Epidermal melanocyte (primary cell): ENCODE measurements at regions not wholly inside any gene's neighbourhood (a gene's known extent, or its start where the extent isn't known, plus 50 kb on each side); places are given as distances from the start of the nearest gene placed in this dataset.
"Not testable (repeated sequence)": the region's sequence is repeated elsewhere in the genome, so short reads cannot be mapped to it uniquely, and the experiment has no call there.

Experiments
- DNase-seq: peaks from one replicate; pipeline ENCODE4 v3.0.0; 2011; ENCODE audit warnings: low spot score; ENCODE audit not compliant: insufficient read length

DNA sequence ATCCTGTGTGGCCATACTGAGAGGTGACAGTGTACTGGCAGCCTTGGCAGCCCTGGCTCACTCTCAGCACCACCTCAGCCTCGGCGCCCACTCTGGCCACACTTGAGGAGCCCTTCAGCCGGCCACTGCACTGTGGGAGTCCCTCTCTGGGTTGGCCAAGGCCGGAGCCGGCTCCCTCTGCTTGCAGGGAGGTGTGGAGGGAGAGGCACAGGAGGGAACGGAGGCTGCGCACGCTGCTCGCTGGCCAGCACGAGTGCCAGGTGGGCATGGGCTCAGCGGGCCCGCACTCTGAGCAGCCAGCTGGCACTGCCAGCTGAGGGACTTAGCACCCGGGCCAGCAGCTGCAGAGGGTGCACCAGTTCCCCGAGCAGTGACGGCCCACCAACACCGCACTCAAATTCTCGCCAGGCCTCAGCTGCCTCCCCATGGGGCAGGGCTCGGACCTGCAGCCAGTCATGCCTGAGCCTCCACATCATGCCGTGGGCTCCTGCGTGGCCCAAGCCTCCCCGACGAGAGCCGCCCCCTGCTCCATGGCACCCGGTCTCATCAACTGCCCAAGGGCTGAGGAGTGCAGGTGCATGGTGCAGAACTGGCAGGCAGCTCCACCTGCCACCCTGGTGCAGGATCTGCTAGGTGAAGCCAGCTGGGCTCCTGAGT, 184.4 kb upstream of the TOX3 start:
- DNase-seq = no peak

DNA sequence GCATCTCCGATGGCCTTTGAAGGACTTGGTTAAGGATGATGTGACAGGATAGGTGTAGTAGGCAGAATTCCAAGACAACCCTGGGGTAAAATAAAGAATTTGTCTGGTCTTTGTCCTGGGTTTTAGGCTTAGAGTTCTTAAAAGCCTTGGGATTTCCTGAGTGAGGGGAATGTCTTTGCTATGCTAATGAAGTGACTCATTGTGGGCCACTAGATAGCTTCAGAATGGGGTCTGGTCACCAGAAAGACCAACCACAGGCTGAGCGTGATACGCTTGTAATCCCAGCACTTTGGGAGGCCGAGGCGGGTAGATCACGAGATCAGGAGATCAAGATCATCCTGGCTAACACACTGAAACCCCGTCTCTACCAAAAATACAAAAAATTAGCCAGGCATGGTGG, 182.8 kb upstream of the TOX3 start:
- DNase-seq = no peak

DNA sequence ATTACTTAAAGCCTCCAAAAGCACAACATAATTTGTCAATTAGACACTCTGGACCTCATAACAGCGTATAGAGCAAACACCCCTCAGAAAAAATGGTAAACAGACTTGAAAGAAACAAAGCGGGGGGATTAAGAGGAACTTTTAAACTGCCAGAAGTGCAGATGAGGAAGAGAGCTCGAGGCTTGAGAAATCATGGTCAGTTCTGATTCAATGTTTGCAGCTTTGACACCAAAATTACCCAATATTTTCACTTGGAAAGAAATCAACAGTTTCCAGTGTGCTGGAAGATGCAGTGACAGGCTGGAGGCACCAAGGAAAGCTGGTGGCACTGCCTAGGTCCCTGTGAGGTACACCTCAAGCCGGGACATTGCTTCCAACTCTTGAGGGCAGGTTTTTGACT, 180.9 kb upstream of the TOX3 start:
- no peak for DNase-seq

DNA sequence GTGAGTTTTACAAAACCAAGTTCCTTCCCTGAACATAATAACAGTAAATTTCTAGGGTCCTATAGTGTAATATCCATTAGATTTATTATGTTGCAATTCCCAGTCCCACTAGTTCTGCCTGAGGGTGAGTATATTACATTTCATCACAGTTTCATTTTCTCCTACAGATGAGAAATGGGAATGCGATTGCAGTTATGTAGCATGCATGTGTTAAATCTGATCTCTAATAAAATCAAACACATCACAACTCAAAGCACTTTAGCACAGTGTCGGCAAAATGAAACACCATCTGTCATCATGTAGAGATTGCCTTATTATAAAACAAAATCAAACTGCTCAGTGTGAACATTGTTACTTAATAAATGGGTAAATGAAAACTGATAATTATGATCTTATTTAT, 180.5 kb upstream of the TOX3 start:
- DNase-seq = no peak

DNA sequence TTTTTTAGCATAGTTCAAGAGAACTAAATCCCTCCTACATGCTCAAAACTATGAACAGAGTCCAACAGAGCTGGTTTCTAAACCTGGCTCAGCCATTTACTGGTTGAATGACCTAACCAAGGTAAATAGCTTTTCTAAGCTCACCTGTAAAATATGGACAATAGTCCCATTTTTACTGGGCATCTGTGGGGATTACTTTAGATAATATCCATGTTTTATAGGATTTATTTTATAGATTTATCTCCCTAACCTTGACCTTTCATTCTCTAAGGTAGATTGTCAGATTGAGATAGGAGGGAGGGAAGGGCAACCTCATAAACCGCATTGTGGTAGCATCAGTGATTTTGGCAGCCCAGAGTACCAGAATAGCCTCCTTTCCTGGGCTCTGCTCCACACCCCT, 178.5 kb upstream of the TOX3 start:
- DNase-seq = no peak

DNA sequence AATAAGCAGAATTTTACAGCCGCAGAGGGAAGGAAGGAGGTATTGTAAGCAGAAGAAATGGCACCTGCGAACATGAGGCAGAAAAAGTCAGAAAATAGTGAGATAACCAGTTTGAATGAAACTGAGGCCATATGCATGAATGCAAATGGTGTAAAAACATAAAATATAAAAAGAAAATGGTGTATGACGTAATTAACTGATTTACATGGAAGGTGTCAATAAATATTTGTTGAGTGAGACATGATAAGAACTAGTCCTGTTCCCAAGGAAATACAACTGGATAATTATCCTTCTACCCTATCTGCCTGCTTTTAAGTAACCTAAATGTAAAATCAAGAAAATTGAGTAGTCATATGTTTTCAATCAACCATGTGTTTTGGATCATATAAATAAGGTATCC, 178.1 kb upstream of the TOX3 start:
- no peak for DNase-seq

DNA sequence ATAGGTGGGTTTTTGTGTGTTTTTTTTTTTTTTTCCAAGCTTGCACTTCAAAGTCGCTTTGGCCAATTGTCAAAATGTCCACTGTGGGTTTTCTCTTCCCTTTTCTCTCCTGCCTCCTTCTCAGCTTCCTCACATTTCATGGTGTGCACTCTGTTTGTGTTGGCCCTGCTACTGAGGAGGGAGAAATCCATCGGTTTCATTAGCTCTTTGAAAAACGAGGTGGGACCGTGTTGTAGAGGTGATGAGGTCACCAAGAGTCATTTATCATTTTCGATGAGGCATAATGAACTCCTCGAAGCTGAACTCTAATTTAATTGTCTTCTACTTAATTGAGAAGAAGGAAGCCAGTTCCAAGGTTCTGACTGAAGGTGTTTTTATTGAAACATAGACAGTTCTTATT, 174.4 kb upstream of the TOX3 start:
- DNase-seq = no peak

DNA sequence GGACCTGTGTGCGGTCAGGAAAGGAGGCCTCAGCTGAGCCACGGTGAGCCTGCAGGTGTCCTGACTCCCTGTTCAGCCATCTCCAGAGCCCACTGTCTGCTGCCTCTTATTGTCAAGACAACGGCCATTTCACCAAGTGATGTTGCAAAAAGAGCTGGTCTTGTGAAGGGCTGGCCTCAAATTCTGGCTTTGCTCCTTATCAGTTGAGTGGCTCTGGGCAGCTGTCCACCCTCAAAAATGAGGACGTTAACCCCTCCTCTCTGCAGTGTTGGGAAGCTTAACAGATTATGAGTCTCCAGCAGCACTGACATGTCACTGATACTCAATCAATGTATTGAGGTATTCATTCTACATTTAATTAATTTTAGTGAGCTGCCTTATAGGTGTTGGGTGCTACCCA, 171.1 kb upstream of the TOX3 start:
- no peak for DNase-seq

DNA sequence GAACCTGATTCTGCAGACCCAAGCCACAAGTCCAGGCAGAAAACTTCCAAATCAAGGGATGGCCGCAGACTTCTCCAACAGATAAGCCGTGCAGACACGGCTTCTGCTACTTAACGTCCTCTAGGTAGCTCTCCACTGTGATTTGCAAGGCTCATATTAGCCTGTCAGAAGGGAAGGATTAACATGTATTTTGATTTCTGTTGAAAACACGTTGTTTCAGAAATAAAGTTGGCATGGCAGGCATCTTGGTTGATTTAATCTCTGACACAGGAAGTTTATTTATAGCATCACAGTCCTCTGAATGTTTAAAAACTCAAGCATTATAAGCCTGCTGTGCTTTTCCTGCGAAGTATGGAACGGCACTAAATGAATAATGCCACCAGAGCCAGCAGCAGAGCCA, 166.8 kb upstream of the TOX3 start:
- DNase-seq = no peak

DNA sequence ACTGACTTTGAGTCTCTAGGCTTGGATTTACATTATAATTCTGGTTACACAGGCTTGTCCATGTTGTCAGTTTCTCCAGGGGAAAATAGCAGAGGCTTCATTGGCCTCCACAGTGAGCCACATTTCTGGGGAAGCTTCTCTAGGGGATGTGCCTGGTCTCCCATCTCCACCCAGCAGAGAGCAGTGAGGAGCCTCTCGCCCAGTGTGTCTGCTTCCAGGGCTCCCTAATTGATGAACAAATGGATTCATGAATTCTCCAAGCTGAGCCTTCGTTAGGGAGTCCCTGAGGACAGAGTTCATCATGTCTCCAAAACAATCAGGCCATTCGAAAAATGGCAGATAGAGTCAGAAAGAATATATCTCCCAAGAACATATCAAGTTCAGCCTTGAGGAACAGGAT, 162.4 kb upstream of the TOX3 start:
- DNase-seq = no peak

DNA sequence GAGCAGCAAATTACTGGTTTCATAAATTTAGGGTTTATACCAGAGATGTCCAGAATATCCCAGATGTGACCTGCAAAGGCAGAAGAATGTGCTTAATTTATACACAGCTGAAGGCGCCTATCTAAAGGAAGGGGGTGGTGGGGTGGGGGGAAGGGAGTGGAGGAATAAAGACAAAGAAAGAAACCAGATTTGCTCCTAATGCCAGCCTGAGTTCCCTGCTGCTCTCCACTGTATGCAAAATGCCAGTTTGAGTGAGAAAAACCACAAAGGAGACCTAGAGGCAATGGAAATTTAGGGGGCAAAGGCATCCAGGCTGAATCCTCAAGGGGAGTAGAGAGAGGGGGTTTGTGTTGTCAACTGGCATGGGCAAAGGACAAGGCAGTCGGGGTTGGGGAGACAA, 161.5 kb upstream of the TOX3 start:
- no peak for DNase-seq

DNA sequence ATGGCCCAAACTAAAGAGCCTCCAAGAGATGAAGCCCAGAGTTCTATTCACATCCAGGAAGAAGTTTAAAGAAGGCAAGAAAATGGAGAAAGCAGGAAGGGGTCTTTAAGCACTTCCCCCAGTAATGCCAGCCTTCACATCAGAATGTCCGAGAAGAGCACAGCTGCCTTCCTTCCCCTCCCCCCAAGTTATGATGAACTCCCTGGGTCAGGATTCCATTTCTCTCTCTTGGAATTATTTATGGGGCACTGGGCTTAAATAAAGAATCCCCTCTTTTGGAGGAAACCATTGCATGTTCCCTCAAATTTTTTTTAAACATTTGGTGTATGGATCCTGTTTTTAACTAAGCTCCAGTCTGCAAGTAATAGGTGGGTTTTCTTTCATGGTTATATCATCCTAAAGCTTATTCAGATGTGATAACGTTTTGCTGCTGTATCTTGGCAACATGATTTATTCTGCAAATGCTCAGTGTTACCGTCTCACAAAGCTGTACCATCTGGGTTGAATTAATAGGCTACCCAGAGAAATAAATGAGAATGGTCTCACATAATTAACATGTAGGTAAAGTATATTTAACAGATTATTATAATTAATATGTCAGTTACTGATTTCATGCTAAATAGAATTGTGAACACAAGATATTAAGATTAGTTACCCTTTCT, 160.9 kb upstream of the TOX3 start:
- no peak for DNase-seq

DNA sequence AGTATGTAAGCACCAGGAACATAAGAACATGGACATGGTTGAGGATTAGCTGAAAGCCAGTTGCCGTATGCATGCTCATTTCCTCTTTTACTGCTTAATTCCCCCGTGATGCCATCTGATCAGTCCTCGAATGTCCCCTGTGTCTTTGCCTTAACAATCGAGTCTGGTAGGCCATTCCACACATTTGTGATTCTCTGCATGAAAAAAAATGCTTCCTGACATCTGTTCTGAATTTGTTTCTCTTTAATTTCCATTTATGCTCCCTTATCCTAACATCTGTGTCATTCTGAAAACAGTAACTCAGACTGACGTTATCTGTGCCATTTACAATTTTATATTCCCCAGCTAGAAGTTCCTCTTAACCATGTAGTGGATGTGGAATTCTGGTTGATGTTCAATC, 158.2 kb upstream of the TOX3 start:
- DNase-seq = no peak

DNA sequence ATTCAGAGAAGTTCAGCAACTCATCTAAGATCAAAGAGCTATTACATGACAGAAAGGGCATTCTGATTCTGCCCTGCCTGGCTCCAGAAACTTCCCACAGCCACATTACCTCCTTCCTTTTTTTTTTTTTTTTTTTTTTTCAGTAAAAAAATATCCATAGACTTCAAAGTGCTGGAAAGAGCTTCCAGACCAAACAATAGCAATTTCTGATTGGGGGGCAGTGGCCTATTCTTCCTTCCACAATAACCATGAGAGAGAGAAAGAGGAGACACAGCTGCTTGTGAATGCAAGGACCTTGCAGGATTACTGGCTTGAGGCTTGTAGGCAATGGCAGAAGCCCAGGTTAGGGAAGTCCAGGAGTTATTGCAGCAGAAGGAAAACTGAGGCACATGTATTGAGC, 151.0 kb upstream of the TOX3 start:
- no peak for DNase-seq

DNA sequence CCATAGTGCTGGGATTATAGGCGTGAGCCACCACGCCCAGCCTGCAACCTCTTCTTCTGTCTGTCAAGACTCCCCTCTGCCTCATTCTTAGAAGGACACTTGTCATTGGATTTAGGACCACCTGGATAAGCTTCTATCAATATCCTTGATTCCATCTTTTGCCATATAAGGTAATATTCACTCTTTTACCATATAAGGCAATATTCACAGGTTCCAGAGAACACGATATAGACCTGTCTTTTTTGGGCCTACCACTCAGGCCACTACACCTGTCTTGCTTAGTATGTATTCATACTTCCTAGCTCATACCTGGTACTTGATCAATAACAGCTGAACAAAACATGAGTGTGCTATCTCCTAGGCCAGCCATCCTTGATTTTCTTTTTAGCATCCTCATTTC, 149.2 kb upstream of the TOX3 start:
- DNase-seq = no peak

DNA sequence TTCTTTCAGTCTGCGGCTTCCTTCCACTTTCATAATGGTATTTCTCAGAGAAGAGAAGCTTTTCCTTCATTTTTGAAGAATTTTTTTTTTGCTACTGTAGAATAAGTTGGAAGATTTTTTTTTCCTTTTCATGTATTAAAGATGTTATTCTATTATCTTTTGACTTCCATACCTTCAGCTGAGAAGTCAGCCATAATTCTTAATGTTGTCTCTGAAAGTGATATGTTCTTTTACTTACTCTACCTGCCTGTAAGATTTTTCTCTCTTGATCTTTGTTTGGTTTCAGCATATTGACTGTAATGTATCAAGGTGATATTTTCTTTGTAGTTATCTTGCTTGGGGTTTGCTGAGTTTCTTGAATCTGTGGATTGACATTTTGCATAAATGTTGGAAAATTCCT, 143.5 kb upstream of the TOX3 start:
- DNase-seq = no peak

DNA sequence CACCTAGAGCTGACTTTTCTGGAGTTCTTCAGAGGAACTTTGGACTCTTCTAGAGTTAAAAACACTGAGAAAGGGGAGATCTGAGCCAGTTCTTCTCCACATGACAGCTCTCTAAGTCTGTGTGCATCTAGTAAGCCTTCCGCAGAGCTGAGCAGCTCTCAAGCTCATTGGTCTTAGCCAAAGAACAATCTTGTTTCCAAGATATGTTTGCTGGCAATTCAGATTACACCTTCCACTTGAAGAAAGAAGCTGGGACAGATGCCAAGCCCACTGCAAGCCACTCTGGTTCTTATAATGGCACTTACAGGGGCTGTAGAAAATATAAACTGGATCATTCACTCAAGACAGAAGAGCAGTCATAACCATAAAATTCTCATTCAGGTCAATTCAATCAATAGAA, 134.1 kb upstream of the TOX3 start:
- DNase-seq = no peak

DNA sequence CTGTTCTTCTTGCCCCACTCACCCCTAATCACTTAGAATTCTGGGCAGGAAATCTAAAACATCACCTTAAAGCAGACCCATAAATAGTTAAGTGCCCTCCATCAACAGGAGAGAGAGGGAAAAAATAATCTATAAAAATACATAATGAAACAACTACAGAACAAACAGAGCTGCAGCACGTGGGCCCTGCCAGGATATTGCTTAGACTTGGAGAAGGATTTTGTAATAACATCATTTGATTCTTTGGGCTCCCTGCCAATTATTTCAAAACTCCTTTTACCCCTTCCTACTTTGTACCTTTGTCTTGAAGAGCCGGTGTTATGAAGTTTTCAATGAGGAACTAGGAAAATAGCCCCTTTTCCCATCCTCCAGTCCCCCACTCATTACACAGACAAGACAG, 130.6 kb upstream of the TOX3 start:
- no peak for DNase-seq

DNA sequence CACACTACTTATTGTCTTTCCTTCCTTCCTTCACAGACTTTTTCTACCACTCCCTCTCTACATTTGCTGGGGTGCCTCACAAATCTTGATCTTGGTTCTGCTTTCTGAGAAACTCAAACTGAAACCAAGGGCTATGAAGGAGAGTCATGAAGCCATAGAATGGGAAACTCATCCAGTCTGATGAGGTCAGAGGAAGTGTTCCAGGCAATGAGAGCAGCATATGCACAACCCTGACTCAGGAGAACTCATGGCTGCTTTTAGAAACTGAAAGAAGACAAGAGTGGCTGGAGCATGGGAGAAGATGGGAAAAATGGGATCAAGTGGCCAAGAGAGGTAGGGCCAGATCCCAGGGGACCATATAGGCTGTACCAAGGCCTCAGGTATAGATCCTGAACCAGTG, 130.0 kb upstream of the TOX3 start:
- DNase-seq = no peak

DNA sequence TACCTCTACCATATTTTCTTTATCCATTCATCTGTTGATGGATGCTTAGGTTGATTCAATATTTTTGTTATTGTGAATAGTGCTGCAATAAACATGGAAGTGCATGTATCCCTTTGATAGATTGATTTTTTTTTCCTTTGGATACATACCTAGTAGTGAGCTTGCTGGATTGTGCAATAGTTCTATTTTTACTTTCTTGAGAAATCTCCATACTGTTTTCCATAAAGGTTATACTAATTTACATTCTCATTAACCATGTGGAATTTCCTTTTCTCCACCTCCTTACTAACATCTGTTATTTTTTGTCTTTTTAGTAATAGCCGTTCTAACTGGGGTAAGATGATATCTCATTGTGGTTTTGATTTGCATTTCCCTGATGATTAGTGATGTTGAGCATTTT, 124.6 kb upstream of the TOX3 start:
- DNase-seq = no peak

DNA sequence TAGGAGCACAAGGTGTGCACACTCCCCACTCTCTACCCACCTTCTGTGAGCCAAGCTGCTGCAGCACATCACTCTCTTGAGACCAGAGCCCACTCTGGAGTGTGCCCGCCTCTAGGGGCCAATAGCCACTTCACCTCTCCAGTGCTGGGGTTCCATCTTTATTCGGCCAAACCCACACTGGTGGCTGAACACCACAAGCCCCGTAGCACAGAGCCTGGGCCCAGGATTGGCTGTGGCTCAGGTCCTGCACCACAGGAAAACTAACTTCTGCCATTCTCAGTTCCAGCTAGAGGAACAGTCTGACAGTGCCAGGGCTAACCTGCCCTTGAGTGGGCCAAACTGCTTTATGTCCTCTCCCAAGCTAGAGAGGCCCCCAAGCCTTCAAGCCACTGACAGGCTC, 111.0 kb upstream of the TOX3 start:
- no peak for DNase-seq

DNA sequence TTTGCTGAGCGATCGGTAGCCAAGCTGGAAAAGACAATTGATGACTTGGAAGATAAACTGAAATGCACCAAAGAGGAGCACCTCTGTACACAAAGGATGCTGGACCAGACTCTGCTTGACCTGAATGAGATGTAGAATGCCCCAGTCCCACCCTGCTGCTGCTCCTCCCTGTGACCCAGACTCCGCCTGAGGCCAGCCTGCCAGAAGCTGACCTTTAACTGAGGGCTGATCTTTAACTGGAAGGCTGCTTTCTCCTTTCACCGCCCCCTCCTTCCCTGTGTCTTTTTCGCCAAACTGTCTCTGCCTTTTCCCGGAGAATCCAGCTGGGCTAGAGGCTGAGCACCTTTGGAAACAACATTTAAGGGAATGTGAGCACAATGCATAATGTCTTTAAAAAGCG, 109.0 kb upstream of the TOX3 start:
- DNase-seq = not testable (repeated sequence)

DNA sequence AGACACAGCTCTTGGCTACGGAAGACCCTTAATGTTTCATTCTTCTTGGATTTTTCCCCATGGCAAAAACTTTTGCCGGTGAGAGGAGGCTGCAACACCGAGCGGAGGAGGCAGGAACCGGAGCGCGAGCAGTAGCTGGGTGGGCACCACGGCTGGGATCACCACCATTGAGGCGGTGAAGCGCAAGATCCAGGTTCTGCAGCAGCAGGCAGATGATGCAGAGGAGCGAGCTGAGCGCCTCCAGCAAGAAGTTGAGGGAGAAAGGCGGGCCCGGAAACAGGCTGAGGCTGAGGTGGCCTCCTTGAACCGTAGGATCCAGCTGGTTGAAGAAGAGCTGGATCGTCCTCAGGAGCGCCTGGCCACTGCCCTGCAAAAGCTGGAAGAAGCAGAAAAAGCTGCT, 108.2 kb upstream of the TOX3 start:
- not testable (repeated sequence) for DNase-seq

DNA sequence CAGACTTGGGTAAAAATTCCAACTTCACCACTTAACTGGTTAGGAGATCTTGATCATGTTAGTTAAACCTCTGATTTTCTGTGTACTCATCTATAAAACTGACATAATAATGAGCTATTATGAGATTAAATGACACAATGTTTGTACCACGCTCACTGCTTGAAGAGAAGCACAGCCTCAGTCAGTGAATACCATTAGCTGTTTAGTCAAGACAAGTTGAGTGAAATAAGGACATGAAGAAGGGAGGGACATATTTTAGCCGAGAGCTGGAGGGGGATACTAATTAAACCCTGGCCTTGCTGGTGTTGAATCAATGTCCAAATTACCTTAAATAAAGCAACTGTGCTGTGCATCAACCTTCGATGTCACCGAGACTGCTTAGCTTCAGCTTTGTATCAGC, 105.1 kb upstream of the TOX3 start:
- no peak for DNase-seq
